ENCODE measurements at regions not wholly inside any gene's neighbourhood (a gene's known extent, or its start where the extent isn't known, plus 50 kb on each side); places are given as distances from the start of the nearest gene placed in this dataset.

- CTCF ChIA-PET, result no interaction called here
- peaks cover 3% of the 10 kb centered on the region in 2 experiments for H3K27me3 ChIP-seq (ENCODE audit: control insufficient read depth in 2 of 2, insufficient read depth in 2 of 2, low read length in 2 of 2)
- no peaks in the 10 kb centered on the region for H4K20me1 ChIP-seq (replicated peaks; ENCODE audit: control insufficient read depth, extremely low read depth, insufficient read depth, low read length)
- intact Hi-C loops (cut with micrococcal nuclease), result no loop called here
- FAIRE-seq, result no peak
- H3K4me1 ChIP-seq (ENCODE audit: control insufficient read depth, extremely low read depth, insufficient read depth, low read length), result no peaks in the 10 kb centered on the region
- H3K4me3 ChIP-seq (replicated peaks in 1 of 3; ENCODE audit: insufficient read depth in 1 of 3, low read depth in 1 of 3, low read length in 3 of 3), result no peak overlapping the region
- TF ChIP-seq MYC (IDR thresholded peaks at IDR 0.05; ENCODE audit: low read depth, low read length) (no peak), CTCF (IDR thresholded peaks at IDR 0.05; ENCODE audit: extremely low read depth in 1 of 2, insufficient read depth in 1 of 2, low read depth in 1 of 2, low read length in 2 of 2) (no peak), JUN (IDR thresholded peaks at IDR 0.05; ENCODE audit: borderline replicate concordance, insufficient read depth, insufficient read length, low read depth) (no peak), FOS (IDR thresholded peaks at IDR 0.05; ENCODE audit: borderline replicate concordance, insufficient read depth, low read length) (no peak), EZH2 (IDR thresholded peaks at IDR 0.05; ENCODE audit: borderline replicate concordance, low read depth, low read length, severe bottlenecking) (no peak), GATA2 (IDR thresholded peaks at IDR 0.05; ENCODE audit: insufficient read depth, insufficient read length, low read depth, low read length) (no peak), POLR2A (IDR thresholded peaks at IDR 0.05; ENCODE audit: low read depth, low read length) (no peak), POLR2AphosphoS5 (IDR thresholded peaks at IDR 0.05; ENCODE audit: insufficient read depth, low read depth, low read length) (no peak)
- TF ChIP-seq, protein P1, sequence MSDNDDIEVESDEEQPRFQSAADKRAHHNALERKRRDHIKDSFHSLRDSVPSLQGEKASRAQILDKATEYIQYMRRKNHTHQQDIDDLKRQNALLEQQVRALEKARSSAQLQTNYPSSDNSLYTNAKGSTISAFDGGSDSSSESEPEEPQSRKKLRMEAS (IDR thresholded peaks at IDR 0.05; ENCODE audit: insufficient read depth, insufficient read length), result no peak
- no peak overlapping the region for H3K4me2 ChIP-seq (ENCODE audit: insufficient read depth, low read length)
- no peaks in the 10 kb centered on the region for H3K9me1 ChIP-seq (replicated peaks; ENCODE audit: control insufficient read depth, extremely low read depth, insufficient read depth, low read length)
- DNase-seq (ENCODE audit: low read depth, low spot score), result no peak
- H3K79me2 ChIP-seq (ENCODE audit: control insufficient read depth, insufficient read depth, low read length), result no peaks in the 10 kb centered on the region
- no peaks in the 10 kb centered on the region for H3K9me3 ChIP-seq (replicated peaks; ENCODE audit: control insufficient read depth, insufficient read depth, low read length)
- H3K36me3 ChIP-seq (ENCODE audit: control insufficient read depth in 2 of 2, extremely low read depth in 1 of 2, insufficient read depth in 2 of 2, low read length in 2 of 2), result no peaks in the 10 kb centered on the region
- no peak overlapping the region for H2AFZ ChIP-seq (ENCODE audit: low read depth, low read length)
- H3K9ac ChIP-seq (replicated peaks; ENCODE audit: extremely low read depth, insufficient read depth, low read length), result no peak overlapping the region
- dilution Hi-C loops (cut with MboI; ENCODE audit: extremely low pct_ligation_motif_present, low sequenced_read_pairs), result no loop called here
- no TSS peak for BruUV-seq (replicated peaks)
- POLR2A ChIA-PET, result no interaction called here
- H3K27ac ChIP-seq (ENCODE audit: insufficient read depth, low read depth, low read length), result no peak overlapping the region
These were observed 80.9 kb upstream of the USP47 start for GRCh38 chr11:11760838-11761237.

Measured in endothelial cell of umbilical vein (primary cell).